ENCODE measurements at regions not wholly inside any gene's neighbourhood (a gene's known extent, or its start where the extent isn't known, plus 50 kb on each side); places are given as distances from the start of the nearest gene placed in this dataset.
"Not testable (repeated sequence)": the region's sequence is repeated elsewhere in the genome, so short reads cannot be mapped to it uniquely, and the experiment has no call there.

GRCh38 chr3:31053299-31053698 is 158.8 kb upstream of the GADL1 start:
- no peak for DNase-seq

- DNase-seq: no peak
Observed at GRCh38 chr3:31054032-31054431, 159.6 kb upstream of the GADL1 start.

- no peak for DNase-seq
Observed at GRCh38 chr3:31055757-31056156, 161.3 kb upstream of the GADL1 start.

DNA sequence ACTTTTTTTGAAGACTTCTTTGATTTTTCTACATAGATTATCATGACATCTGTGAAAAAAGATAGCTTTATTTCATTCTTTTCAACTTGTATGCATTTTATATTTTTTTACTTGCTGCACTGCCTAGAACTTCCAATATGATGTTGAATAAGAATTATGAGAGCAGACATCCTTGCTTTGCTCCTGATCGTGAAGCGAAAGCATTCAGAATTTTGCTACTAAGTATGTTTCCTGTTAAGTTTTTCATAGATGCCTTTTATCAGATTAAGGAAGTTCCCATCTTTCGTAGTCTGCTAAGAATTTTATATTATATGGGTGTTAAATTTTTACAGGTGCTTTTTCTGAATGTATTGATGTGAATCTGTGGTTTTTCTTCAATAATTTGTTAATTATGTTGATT is 163.4 kb upstream of the GADL1 start:
- DNase-seq: no peak

DNA sequence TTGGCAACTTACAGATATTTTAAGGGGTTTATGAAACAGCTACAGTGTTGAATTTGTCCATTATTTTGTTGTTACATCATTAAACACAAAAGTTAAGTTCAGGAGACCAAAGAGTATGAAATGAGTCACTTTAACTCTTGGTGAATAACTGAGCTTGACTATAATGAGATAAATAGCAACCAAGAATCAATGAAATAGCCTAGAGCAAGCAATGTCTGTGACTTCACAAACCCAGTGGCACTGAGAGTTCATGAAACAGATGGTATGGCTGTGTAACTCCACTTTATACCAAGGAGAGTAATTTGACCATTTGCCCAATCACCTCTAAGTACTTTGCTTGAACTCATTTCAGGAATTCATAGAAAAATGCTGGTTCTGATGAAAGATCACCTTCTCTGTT is 169.6 kb upstream of the GADL1 start:
- no peak for DNase-seq

- no peak for DNase-seq
Observed at GRCh38 chr3:31065765-31066164, 171.3 kb upstream of the GADL1 start.

DNA sequence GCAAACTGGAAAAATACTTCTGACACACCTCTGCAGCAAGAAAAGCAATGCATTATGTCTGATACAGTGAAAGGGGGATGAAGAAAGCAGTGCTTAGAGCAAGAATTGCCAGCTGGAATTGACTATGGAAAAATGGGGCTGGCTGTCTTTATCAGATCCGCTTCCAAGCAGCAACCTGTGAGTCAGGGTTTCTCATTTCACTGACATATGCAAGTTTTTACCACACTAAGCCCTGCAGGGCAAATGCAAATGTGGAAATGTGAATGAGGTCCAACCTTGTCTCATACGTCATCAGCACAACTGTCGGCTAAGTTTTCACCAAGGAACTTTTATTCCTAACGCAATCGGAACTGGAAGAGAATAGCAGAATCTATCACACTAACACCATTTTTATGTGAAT is 172.5 kb upstream of the GADL1 start:
- peak; percentile 51 for DNase-seq

DNA sequence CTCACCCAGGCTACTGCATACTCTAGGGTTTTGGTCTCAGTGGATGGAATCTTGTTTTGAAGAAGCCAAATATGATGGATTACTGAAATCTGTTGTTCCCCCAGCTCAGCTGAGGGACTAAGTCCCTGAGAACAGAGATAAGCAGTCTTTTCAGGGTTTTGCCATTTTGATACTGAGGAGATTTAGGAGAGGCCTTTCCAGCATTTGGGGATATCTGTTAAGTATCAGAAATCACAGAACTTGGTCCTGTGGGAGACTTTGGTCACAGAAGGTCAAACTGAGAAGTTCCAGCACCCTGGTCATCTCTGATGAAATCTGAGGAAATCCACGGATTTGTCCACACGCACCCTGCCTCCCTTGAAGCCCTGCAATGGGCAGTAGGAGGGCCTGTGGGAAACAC is 181.0 kb upstream of the GADL1 start:
- no peak for DNase-seq

DNA sequence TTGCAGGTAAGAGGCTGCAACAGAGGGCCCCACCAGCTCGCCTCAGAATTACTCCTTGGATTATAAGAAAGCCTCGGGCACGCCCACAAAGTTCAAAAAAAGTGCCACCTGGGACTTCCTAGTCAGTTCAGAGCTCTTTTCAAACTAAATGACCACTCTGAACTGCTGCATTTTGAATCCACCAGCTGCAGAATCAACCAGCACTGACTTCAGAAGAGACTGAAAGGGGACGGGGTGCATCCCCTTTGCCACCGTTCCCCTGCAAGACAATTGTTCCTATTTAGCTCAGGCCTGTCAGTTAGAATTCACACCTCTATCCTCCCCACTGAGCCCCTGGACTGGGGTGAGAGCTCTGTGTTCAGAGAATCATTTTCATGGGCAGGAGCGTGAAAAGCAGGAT is 181.4 kb upstream of the GADL1 start:
- no peak for DNase-seq

DNA sequence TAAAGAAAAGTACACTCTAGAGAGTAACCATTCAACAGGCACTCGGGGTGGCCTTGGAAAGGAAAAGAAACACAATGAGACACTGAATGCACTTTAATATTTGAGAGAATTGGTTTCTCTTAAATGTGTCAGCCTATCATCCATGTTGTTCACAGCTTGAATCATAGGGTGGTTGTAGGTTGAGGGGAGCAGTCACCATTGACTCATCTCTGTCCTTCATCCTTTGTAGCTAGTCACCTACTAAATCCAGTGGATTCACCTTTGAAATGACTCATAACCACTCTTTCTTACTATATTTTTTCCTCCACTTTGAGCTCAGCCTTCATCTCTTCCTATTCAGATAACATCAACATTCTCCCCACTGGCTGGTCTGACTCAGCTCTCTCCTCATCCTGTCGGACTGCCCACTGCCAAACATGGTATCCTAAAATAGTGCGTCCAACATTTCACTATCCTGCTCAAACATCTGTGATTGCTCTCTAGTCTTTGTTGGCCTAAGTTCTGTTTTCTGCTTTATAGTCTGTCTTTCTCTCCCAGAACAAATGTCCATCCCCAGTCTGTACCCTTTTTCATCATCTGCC is 182.7 kb upstream of the GADL1 start:
- no peak for DNase-seq

GRCh38 chr3:31077826-31078225 is 183.4 kb upstream of the GADL1 start:
- DNase-seq: no peak

DNA sequence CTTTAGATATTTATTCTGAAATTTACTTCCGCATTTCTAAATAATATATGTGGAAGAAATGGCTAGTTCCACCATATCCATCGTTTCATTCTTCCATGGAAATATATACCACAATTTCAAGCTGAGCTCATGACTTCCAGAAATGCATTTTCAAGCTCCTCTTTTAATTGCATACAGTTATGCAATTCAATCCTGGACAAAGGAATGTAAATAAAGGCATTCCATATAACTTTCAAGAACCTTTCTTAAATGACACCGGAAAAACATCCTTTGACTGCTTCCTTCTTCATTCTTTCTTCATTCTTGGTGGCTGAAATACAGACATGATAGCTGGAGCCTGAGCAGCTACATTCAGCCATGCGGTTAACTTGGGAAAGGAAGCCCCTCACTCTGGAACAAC is 185.2 kb upstream of the GADL1 start:
- DNase-seq: no peak

GRCh38 chr3:31081018-31081662 is 186.7 kb upstream of the GADL1 start:
- no peak for DNase-seq

- no peak for DNase-seq
Observed at GRCh38 chr3:31086148-31086547, 191.7 kb upstream of the GADL1 start.

GRCh38 chr3:31086698-31087097 is 192.2 kb upstream of the GADL1 start:
- no peak for DNase-seq

- no peak for DNase-seq
Observed at GRCh38 chr3:31091748-31092147, 197.3 kb upstream of the GADL1 start.

DNA sequence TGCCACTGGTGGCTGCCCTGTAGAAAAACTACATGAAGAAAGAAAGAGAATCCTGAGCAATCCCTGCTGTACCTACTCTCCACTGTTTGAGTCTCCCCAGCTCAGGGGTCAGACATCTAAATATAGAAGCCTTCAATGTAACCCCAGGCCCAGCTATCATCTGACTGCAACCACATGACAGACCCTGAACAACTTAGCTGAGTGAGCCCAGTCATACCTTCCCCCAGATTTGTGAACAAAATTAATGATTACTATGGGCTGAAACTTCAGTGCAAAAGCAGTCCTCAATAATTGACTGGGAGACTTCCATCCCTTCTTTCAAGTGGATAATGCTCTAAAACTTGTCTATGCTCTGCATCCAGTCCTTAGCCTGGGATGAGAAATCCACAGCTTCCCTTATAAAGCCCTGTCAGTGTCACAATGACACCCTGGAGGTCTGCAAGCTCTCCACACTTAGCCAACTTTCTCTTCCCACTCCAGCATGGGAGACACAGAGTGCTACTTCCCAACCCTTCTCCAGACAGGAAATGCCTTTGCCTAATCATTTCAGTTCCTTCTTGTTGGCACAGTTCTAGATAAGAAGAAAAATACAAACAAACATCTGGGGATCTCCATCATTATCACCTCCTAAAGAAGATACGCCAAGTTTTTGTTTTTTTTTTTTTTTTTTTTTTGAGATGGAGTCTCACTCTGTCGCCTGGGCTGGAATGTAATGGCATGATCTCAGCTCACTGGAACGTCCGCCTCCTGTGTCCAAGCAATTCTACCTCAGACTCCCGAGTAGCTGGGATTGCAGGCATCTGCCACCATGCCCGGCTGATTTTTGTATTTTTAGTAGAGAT is 198.5 kb upstream of the GADL1 start:
- no peak for DNase-seq

DNA sequence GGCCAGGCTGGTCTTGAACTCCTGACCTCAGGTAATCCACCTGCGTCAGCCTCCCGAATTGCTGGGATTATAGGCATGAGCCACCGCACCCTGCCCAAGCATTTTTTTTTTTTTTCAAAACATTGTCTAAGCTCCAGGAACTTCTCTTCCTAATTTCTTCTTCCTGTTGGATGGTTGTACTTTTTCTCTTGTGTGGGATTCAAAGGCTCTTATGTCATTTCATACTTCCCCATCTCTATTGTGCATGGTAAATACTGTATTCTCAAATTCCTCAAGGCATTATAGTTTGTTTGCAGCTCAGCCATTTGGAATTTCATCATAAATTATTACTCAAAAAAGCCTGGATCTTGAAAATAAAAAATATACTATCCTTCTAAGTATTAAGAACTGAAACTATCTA is 199.1 kb upstream of the GADL1 start:
- DNase-seq: no peak

GRCh38 chr3:31094048-31094447 is 199.6 kb upstream of the GADL1 start:
- no peak for DNase-seq

DNA sequence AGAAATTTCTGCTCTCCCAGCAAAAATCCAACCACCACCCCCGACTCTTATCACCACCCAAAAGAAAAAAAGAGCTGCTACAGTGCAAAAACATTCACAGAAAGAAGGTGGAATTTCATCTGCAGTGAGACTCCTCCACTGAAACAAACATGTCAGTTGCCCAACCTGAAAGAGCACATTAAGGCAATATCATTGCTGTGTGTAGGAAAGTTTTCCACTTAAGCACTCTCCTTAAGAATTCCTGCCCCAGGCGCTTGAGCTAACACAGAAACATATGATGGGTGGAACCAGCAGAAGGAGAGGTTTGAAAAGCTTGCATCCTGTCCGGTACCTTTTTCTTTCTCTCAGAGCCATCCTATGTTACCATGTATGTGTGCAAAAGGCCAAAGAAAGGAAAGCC is 200.8 kb upstream of the GADL1 start:
- DNase-seq: no peak

- no peak for DNase-seq
Observed at GRCh38 chr3:31096661-31097395, 202.4 kb upstream of the GADL1 start.

- no peak for DNase-seq
Observed at GRCh38 chr3:31100519-31100918, 206.1 kb upstream of the GADL1 start.

DNA sequence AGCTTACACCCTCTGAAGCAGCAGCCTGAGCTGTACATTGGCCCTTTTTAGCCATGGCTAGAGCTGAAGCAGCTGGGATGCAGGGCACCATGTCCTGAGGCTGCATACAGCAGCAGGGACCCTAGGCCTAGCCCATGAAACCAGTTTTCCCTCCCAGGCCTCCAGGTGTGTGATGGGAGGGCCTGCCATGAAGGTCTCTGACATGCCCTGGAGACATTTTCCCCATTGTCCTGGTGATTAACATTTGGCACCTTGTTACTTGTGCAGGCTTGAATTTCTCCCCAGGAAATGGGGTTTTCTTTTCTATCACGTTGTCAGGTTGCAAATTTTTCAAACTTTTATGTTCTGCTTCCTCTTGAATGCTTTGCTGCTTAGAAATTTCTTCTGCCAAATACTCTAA is 206.8 kb upstream of the GADL1 start:
- not testable (repeated sequence) for DNase-seq
